HCT116 (cell line): ENCODE measurements at regions not wholly inside any gene's neighbourhood (a gene's known extent, or its start where the extent isn't known, plus 50 kb on each side); places are given as distances from the start of the nearest gene placed in this dataset.

Experiments
- ATAC-seq: fragments of 200-7000 bp; cut with Tn5 transposase; 2 replicates; pipeline ENCODE4 v1.9.1; 2020; ENCODE audit warnings: mild to moderate bottlenecking, moderate library complexity
- BruUV-seq: library from RNA; stranded (reverse); fragments of 400-500 nt; replicated peaks from 2 replicates; lab custom pipeline; 2021; lab: Mats Ljungman, UMichigan
- CTCF ChIA-PET: fragments of 300-600 bp; sonication (Branson Sonifier 250); formaldehyde crosslinking; loops from one replicate; lab custom pipeline; 2021; ENCODE audit warnings: antibody characterized with exemption; lab: Charles Lee
- POLR2A ChIA-PET: fragments of 300-600, 350-600 bp; sonication (Branson Sonifier 250); formaldehyde crosslinking; loops from one replicate; lab custom pipeline; 2021; ENCODE audit warnings: antibody characterized with exemption; lab: Charles Lee
- RAD21 ChIA-PET, 2 experiments: fragments of 300-600 bp; sonication (Branson Sonifier 250); formaldehyde crosslinking; loops; one replicate each; lab custom pipeline; 2023; ENCODE audit warnings: low total read pairs in 2 of 2; ENCODE audit not compliant: uncharacterized antibody in 2 of 2, unreplicated experiment in 2 of 2, low non-redundant PET in 1 of 2; lab: Charles Lee
- DNase-seq: peaks from one replicate; pipeline ENCODE4 v3.0.0-alpha.2; 2010; ENCODE audit warnings: low read depth, low spot score
- H2AFZ ChIP-seq: fragments of 200-600 bp; shearing (Covaris generic), sonication (generic); 2 replicates; pipeline ENCODE4 v1.6.1; 2017; ENCODE audit warnings: low read depth, mixed run types, mixed read lengths, antibody characterized with exemption, low read length; ENCODE audit not compliant: poor library complexity, severe bottlenecking
- H3K27ac ChIP-seq: 2 replicates; pipeline ENCODE4 v1.5.1; 2012; ENCODE audit warnings: low read depth, low read length
- H3K27me3 ChIP-seq: fragments of 200-600 bp; sonication (generic); 2 replicates; pipeline ENCODE4 v1.6.1; 2016; ENCODE audit warnings: mixed run types, low read length, mixed read lengths; ENCODE audit not compliant: insufficient read depth
- H3K36me3 ChIP-seq, 2 experiments: fragments of 200-500 bp in 1 of 2; fragments of 200-600 bp in 1 of 2; sonication (Bioruptor generic) in 1 of 2; sonication (generic) in 1 of 2; 2 replicates each; pipeline versions ENCODE4 v1.5.1 to v1.6.1; 2014 to 2016; ENCODE audit warnings: low read length in 2 of 2, inconsistent platforms in 1 of 2, mixed read lengths in 1 of 2, mixed run types in 1 of 2; ENCODE audit not compliant: insufficient read depth in 2 of 2, control insufficient read depth in 1 of 2
- H3K4me1 ChIP-seq, 2 experiments: fragments of 200-600 bp in 1 of 2; sonication (generic) in 1 of 2; 2 replicates each; pipeline versions ENCODE4 v1.5.1 to v1.6.1; 2012 to 2017; ENCODE audit warnings: low read length in 2 of 2, inconsistent platforms in 1 of 2, mild to moderate bottlenecking in 1 of 2, mixed read lengths in 1 of 2, mixed run types in 1 of 2, moderate library complexity in 1 of 2; ENCODE audit not compliant: insufficient read depth in 2 of 2, control insufficient read depth in 1 of 2
- H3K4me2 ChIP-seq: fragments of 200-600 bp; sonication (generic); 2 replicates; pipeline ENCODE4 v1.6.1; 2017; ENCODE audit warnings: mixed run types, low read length, mixed read lengths
- H3K4me3 ChIP-seq, 2 experiments: fragments of 200-600 bp in 1 of 2; sonication (generic) in 1 of 2; replicated peaks in 1 of 2; 2 replicates each; pipeline ENCODE4 v1.5.1; 2011 to 2016; ENCODE audit warnings: low read length in 2 of 2, control low read depth in 1 of 2, low read depth in 1 of 2, mild to moderate bottlenecking in 1 of 2, mixed read lengths in 1 of 2, mixed run types in 1 of 2
- H3K79me2 ChIP-seq: fragments of 200-600 bp; sonication (generic); 2 replicates; pipeline ENCODE4 v1.6.1; 2017; ENCODE audit warnings: mild to moderate bottlenecking, mixed run types, low read length, moderate library complexity, mixed read lengths; ENCODE audit not compliant: insufficient read depth
- H3K9ac ChIP-seq: fragments of 200-600 bp; sonication (generic); 2 replicates; pipeline ENCODE4 v1.6.1; 2016; ENCODE audit warnings: low read length, mixed read lengths
- H3K9me2 ChIP-seq: fragments of 200-600 bp; sonication (generic), shearing (Covaris generic); 2 replicates; pipeline ENCODE4 v1.6.1; 2017; ENCODE audit warnings: mixed run types, mild to moderate bottlenecking, moderate library complexity; ENCODE audit not compliant: insufficient read depth
- H3K9me3 ChIP-seq, 2 experiments: fragments of 200-500 bp in 1 of 2; fragments of 200-600 bp in 1 of 2; sonication (Bioruptor generic) in 1 of 2; sonication (generic) in 1 of 2; 2 replicates each; pipeline ENCODE4 v1.6.1; 2014 to 2017; ENCODE audit warnings: low read length in 2 of 2, mixed read lengths in 2 of 2, inconsistent platforms in 1 of 2, low read depth in 1 of 2, mild to moderate bottlenecking in 1 of 2, mixed run types in 1 of 2, moderate library complexity in 1 of 2; ENCODE audit not compliant: control insufficient read depth in 1 of 2, insufficient read depth in 1 of 2
- H4K20me1 ChIP-seq: fragments of 200-600 bp; sonication (generic), shearing (Covaris generic); 2 replicates; pipeline ENCODE4 v1.6.1; 2017; ENCODE audit warnings: mixed run types, mild to moderate bottlenecking, moderate library complexity; ENCODE audit not compliant: insufficient read depth
- CBX3 ChIP-seq: IDR thresholded peaks from 2 replicates; pipeline ENCODE4 v1.6.1; 2012; ENCODE audit warnings: low read depth
- CEBPB ChIP-seq: IDR thresholded peaks from 2 replicates; pipeline ENCODE4 v1.6.1; 2012; ENCODE audit warnings: low read depth
- CTCF ChIP-seq, 3 experiments: fragments of 200-600 bp in 1 of 3; sonication (generic) in 1 of 3; IDR thresholded peaks in 2 of 3; conservative IDR thresholded peaks in 1 of 3; 2 replicates each; pipeline ENCODE4 v1.5.1; 2012 to 2017; ENCODE audit warnings: low read depth in 2 of 3, low read length in 2 of 3, antibody characterized with exemption in 1 of 3, borderline replicate concordance in 1 of 3, control low read depth in 1 of 3, mild to moderate bottlenecking in 1 of 3, mixed read lengths in 1 of 3, mixed run types in 1 of 3, moderate library complexity in 1 of 3; ENCODE audit not compliant: insufficient read depth in 1 of 3
- EGR1 ChIP-seq: IDR thresholded peaks from 2 replicates; pipeline ENCODE4 v1.6.1; 2012; ENCODE audit warnings: low read depth
- EZH2 ChIP-seq: fragments of 200-600 bp; sonication (generic); IDR thresholded peaks from 2 replicates; pipeline ENCODE4 v1.6.1; 2017; ENCODE audit warnings: antibody characterized with exemption, mixed run types
- EZH2phosphoT487 ChIP-seq: fragments of 200-600 bp; IDR thresholded peaks from 2 replicates; pipeline ENCODE4 v1.6.1; 2018; ENCODE audit warnings: antibody characterized with exemption, borderline replicate concordance
- FOSL1 ChIP-seq: IDR thresholded peaks from 2 replicates; pipeline ENCODE4 v1.6.1; 2012; ENCODE audit warnings: low read depth
- MAX ChIP-seq: IDR thresholded peaks from 2 replicates; pipeline ENCODE4 v1.6.1; 2012
- SIN3A ChIP-seq: IDR thresholded peaks from 2 replicates; pipeline ENCODE4 v1.6.1; 2012; ENCODE audit warnings: low read depth
- SP1 ChIP-seq: IDR thresholded peaks from 2 replicates; pipeline ENCODE4 v1.6.1; 2012; ENCODE audit warnings: low read depth
- SRF ChIP-seq: IDR thresholded peaks from 2 replicates; pipeline ENCODE4 v1.6.1; 2012; ENCODE audit warnings: low read depth
- YY1 ChIP-seq: IDR thresholded peaks from 2 replicates; pipeline ENCODE4 v1.6.1; 2011; ENCODE audit warnings: low read length, low read depth, moderate library complexity, mild to moderate bottlenecking; ENCODE audit not compliant: insufficient replicate concordance; ENCODE audit errors: extremely low read depth
- ZBTB33 ChIP-seq: IDR thresholded peaks from 2 replicates; pipeline ENCODE4 v1.6.1; 2011; ENCODE audit warnings: mild to moderate bottlenecking, low read length, moderate library complexity; ENCODE audit not compliant: insufficient replicate concordance; ENCODE audit errors: extremely low read depth
- ZFX ChIP-seq: fragments of 450-650 bp; IDR thresholded peaks from 2 replicates; pipeline ENCODE4 v1.6.1; 2017
- ZNF274 ChIP-seq: fragments of 200-500 bp; sonication (Bioruptor generic); IDR thresholded peaks from 2 replicates; pipeline ENCODE4 v1.6.1; 2014; ENCODE audit warnings: mild to moderate bottlenecking, low read depth, low read length, inconsistent platforms
- intact Hi-C: fragments of 100-400 bp; cut with micrococcal nuclease; formaldehyde crosslinking; loops from 2 replicates; pipeline ENCODE4 v1.10.0; 2022

- Histone ChIP-seq H3K79me2 (no peaks in the 10 kb centered on the region), H3K27ac (no peak overlapping the region), H2AFZ (no peak overlapping the region), H3K9me2 (no peaks in the 10 kb centered on the region), H3K36me3 (no peaks in the 10 kb centered on the region), H3K27me3 (no peaks in the 10 kb centered on the region), H4K20me1 (no peaks in the 10 kb centered on the region), H3K9me3 (no peaks in the 10 kb centered on the region), H3K9ac (no peak overlapping the region), H3K4me1 (0 out of 4 replicates have a peak, but pooled peaks cover 2 to 3% of the 10 kb centered on the region in 2 experiments), H3K4me3 (no peak overlapping the region), H3K4me2 (no peak overlapping the region)
- TF ChIP-seq YY1 (no peak), CEBPB (no peak), MAX (no peak), ZNF274 (no peak), EZH2phosphoT487 (no peak), SRF (no peak), CTCF (IDR thresholded peaks at IDR 0.05 in 2 of 3, conservative IDR thresholded peaks at IDR 0.05 in 1 of 3; ENCODE audit: borderline replicate concordance in 1 of 3, insufficient read depth in 1 of 3, low read depth in 2 of 3, low read length in 2 of 3) (no peak), CBX3 (no peak), SIN3A (no peak), ZFX (no peak), EGR1 (no peak), FOSL1 (no peak), SP1 (no peak), EZH2 (no peak), ZBTB33 (no peak)
- ChIA-PET POLR2A (no interaction called here), RAD21 (no interaction called here), CTCF (no interaction called here)
- ATAC-seq: no peak
- no TSS peak for BruUV-seq
- DNase-seq: no peak
- intact Hi-C loops: no loop called here
Observed at GRCh38 chr4:114251020-114251419, 271.6 kb upstream of the ARSJ start.
